HG03571 (cell line): ENCODE measurements at regions not wholly inside any gene's neighbourhood (a gene's known extent, or its start where the extent isn't known, plus 50 kb on each side); places are given as distances from the start of the nearest gene placed in this dataset.
"Not testable (repeated sequence)": the region's sequence is repeated elsewhere in the genome, so short reads cannot be mapped to it uniquely, and the experiment has no call there.

Source experiments
- ATAC-seq: cut with Tn5 transposase; IDR thresholded peaks from one replicate; pipeline ENCODE4 v1.9.1; 2021; ENCODE audit not compliant: unreplicated experiment

DNA sequence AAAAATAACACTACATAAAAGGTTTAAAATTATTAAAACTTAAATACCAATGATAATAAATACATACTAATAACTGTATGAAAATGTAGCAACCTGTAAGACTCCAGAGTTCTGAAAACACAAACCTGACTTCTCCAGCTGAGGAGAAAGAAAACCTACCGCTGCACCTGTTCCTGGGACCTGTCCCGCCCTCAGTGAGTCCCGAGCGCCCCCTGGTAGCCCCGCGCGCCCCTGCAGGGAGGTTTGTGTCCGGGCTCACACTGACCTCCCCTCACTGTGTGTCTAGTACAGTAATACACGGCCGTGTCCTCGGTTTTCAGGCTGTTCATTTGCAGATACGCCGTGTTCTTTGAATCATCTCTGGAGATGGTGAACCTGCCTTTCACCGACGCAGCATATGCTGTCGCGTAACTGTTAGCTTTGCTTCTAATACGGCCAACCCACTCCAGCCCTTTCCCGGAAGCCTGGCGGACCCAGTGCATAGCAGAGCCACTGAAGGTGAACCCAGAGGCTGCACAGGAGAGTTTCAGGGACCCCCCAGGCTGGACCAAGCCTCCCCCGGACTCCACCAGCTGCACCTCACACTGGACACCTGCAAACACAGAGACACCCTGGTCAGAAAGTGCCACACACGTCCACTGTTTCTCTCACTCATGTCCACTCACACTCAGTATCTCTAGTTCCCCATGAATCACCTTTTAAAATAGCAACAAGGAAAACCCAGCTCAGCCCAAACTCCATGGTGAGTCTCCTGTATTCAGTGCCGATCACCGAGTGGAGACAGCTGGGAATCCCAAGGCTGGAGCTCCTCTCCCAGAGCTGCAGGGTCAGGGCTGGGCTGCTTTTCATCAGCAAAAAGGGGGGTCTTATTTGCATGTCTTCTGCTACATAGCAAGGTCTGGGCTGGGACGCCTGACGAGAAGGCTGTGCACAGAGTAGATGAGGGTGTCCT, 1276.3 kb downstream of the TMEM121 start:
- ATAC-seq, result no peak

DNA sequence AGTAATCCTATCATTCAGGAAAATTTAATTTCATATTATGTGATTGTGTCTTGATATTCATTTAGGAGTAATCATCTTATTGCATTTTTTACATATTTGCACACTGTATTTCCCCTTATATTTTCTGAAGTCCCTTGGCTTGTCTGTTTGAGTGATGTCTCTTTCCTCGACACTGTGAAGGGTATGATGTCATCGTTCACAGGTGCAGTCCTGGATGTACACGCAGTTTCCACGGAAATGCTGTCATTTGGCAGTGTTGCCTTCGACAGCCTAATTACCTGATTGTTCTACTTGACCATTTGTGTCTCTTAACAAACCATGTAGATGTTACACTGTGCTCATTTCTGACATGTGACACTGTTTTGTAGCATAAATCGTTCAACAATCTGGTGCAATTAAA, 1277.0 kb downstream of the TMEM121 start:
- ATAC-seq, result no peak

DNA sequence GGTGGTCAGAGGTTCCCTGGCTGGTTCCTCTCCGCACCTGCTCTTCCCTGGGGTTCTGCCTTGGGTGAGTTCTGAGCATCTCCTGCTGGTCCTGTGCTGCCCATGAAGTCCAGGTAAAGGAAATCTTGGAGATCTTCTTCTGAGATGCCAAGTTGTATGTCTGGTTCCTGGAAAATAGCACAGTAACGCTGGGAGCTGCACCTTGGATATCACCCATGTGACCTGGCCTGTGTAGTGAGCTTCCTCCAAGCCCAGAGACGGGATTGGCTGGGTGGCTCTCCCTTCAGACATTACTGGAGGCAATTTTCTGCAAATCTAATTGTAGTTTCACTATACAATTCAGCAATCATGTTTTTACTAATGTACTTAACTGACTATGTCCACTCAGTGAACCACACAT, 1281.1 kb downstream of the TMEM121 start:
- no peak for ATAC-seq

DNA sequence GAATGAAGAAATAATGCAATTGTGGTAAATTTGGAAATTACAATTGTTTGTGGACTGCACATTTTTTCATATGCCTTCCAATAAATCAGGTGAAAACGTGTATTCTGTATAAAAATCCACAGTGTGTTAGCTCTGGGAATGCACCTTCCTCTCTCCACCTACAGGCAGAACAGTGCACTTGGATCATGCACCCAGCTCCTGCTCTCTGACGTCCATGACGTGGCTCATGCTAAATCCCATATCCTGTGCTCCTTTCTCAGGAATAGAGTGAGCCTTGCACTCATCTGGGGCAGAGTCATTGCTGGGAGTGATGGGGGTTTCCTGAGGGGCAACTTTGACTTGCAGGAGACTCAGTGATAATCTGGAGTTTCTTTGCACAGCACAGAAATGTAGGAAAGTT, 1282.1 kb downstream of the TMEM121 start:
- no peak for ATAC-seq

DNA sequence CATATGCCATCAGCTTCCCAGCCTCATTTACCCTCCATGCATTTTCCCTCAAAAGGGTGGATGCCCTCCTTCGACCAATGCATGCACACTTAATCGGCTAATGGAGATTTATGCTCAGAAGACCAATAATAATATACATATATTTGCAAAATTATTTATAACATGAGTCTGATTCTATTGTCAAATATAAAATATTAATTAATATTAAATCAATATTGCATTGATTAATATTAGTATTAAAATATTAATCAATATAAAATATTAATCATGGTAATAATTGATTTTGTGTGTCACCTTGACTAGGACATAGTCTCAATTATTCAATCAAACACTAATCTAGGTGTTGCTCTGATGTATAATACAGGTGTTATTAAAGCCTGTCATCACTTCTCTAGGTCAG, 1282.5 kb downstream of the TMEM121 start:
- ATAC-seq, result no peak

DNA sequence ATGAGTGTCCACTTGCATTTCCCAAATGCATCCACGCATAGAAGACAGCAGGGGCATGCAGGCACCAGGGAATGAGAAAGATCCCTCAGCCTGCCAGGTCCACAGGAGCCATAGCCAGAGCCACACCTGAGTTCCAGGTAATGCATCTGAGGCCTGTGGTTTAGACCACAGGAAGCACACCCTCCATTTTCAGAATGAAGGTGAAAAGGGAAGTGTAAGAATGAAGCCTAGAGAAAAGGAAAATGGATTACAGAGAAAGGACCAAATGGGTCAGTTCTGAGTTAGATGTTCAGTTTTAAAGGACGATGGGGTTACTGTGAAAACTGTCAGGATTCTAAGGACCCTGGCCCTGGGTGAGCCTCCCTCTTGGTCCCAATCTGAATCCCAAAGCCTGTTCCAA, 1283.2 kb downstream of the TMEM121 start:
- no peak for ATAC-seq

DNA sequence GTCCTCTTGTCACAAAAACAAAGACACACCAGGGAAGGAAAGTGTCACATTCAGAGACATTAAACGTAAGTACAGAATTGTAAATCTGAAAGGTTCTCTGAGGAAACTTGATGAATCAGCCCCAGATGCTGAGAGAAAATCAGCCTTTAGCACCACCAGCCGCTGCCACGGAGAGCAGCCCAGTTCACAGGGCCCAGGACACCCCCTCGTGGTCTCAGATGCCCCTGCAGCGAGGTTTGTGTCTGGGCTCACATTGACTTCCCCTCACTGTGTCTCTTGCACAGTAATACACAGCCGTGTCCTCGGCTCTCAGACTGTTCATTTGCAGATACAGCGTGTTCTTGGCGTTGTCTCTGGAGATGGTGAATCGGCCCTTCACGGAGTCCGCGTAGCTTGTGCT, 1283.8 kb downstream of the TMEM121 start:
- ATAC-seq, result not testable (repeated sequence)

DNA sequence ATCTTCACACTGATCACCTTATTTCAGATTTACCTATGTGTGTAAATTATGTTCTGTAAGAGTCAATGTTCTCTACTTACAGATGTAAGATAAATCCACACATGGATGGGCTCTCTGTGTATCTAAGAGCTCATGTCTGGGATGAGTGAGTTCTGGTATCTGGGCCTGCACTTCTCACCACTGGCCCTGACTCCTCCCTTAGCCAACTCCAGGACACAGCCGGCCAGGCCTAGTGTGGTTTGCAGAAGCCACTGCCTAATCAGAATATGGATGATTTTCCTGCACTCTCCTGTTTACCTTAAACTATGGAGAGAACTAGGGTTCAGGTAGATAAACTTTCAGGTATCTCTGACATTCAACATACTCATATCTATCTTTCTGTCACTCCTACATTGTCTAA, 1284.8 kb downstream of the TMEM121 start:
- ATAC-seq, result no peak

DNA sequence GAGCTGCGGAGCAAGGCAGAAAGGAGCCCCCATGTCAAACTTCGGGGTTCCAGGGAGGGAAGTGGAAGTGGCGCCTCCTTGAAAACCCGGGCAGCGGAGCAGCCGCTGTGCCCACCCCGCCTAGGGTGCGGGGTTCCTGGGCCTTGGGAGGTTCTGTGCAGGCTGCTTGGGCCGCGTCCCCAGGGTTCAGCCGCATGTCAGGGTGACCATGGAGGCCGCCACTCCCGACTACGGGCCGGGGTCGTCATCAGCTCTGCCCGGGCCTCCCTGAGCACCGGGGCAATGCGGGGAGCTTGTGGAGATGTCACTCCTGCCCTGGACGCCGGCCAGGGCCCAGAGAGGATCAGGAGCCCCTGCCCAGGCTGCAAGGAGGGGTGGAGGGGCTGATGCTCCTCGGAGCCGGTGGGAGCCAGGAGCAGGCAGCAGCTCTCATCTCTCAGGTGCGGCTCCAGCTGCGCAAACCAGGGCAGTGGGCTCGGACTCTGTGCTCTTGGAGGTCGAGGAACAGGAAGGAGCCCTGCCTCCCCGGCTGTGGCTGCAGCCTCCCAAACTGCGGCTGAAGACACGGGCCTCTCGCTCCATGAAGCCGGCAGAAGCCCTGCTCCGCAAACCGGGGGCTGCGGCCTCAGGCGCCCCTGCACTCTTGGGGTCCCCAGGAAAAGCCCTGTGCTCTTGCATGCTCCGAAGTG, 1286.5 kb downstream of the TMEM121 start:
- ATAC-seq, result no peak

DNA sequence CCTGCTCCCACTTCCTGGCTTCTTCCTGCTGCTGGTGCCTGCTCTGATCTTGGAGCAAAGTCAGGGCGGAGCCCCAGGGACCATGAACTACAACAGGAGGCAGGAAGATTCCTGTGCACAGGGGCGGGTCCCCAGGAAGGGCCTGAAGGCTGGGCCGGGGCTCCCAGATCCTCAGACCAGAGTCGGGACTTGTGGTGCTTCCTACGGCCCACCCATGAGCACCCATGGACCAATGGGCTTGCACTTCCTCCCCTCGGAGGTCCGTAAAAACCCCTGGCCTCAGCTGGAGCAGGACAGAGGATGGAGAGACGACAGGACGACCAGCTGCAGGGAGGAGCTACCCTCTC, 1287.1 kb downstream of the TMEM121 start:
- no peak for ATAC-seq

DNA sequence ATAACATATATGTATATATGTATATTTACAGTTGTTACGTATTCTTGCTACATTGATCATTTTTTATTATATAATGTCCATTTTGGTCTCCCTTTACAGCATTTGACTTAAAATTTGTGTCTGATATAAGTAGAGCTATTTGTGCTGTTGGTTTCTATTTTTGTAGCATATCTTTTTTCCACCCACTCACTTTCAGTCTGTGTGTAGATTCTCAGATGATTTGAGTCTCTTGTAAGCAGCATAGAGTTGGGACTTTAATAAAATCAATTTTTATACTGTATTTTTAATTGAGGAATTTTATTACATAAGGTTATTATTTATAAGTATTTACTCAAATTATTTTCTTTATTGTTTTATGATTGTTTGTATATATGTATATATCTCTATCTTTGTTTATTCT, 1293.7 kb downstream of the TMEM121 start:
- no peak for ATAC-seq

DNA sequence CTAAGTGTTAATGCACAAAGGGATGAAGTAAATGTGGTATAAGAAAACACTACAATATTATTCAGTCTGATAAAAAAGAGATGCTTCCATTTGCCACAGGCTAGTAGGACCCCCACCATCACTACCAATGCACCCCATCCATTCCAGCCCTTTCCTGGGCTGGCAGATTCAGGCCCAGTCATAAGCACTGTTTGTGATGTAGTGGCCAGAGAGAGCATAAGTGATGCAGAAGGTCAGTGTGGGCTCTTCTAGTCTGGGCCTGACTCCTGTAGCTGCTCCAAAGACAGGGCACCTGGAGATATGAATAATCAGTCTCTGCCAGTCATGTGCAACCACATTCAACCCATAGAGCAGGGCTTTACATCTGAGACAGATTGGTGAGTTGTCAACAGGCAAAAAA, 1294.7 kb downstream of the TMEM121 start:
- no peak for ATAC-seq

DNA sequence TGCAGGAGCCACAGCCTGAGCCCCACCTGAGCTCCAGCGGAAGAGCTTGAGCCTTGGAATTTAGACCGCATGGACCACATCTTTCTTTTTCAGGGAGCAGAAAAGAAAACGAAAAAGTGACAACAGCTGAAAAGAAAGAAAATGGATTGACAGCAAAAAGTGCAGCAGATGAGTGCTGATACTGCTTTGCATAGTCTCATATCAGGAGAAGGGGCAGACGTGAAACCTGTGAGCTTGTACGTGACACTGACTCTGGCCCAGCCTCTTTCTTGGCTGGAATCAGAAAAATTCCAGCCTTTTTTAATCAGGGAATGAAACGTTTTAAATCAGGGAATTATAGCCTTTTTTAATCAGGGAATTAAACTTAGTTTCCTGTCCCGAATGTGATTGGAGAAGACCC, 1296.5 kb downstream of the TMEM121 start:
- ATAC-seq, result no peak

DNA sequence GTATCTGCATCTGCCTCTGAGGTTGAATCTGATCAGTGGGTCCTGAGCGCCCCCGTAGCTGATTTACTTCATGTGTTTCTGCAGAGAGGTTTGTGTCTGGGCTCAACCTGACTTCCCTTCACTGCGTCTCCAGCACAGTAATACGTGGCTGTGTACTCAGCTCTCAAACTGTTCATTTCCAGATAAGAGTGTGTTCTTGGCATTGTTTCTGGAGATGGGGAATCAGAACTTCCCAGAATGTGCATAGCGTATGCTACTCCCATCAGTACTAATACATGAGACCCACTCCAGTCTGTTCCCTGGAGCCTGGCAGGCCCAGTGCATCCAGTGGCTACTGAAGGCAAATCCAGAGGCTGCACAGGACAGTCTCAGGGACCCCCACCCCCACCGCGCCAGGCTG, 1297.2 kb downstream of the TMEM121 start:
- ATAC-seq, result no peak

DNA sequence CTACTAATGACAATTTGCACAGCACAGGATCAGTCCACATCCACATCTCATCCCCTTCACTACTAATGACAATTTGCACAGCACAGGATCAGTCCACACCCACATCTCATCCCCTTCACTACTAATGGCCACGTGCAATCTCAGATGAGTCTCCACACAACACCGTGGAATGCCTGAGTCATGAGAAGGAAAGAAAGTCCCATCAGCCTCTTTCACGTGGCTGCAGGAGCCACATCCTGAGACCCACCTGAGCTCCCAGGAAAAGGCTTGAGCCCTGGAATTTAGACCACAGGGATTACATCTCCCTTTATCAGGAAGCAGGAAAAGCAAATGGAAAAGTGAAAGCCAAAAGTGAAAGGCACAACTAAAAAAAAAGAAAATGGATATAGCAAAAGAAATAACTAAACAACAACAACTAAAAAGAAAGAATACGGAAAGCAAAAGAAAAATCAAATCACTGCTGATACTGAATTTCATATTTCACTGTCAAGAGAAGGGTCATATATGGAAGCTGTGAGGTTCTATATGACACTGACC, 1300.5 kb downstream of the TMEM121 start:
- no peak for ATAC-seq

DNA sequence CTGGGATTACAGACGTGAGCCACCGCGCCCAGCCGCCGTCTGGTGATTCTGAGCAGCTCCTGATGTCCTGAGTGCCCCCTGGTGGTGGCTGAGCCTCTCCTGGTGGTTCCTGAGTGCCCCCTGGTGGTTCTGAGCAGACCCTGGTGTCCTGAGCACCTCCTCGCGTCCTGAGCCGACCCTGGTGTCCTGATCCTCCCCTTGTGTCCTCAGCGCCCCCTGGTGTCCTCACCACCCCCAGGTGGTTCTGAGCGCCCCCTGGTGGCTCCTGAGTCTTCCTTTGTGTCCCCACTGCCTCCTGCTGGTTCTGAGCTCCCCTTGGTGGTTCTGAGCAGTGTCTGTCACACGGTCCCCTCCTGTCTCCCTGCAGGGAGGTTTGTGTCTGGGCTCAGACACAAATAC, 1304.9 kb downstream of the TMEM121 start:
- ATAC-seq, result peak; percentile 64

DNA sequence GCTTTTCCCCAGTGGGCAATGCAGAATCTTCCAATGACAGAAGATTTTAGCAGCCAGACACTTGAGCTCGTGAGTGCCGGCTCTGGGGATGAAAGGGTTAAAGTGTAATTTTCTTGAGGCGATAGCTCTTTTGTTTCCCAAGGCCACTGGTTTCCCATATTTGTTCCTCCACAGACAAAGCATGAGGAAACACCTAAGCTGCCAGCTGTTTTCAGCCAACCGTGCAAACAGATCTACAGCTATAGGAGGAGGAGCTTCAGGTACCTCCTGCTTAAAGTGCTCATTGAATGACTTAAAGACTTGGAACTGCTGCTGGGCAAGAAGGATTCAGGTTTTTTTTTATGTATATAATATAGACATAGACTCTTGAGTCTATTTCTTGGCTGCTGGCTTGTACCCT, 1311.5 kb downstream of the TMEM121 start:
- no peak for ATAC-seq

DNA sequence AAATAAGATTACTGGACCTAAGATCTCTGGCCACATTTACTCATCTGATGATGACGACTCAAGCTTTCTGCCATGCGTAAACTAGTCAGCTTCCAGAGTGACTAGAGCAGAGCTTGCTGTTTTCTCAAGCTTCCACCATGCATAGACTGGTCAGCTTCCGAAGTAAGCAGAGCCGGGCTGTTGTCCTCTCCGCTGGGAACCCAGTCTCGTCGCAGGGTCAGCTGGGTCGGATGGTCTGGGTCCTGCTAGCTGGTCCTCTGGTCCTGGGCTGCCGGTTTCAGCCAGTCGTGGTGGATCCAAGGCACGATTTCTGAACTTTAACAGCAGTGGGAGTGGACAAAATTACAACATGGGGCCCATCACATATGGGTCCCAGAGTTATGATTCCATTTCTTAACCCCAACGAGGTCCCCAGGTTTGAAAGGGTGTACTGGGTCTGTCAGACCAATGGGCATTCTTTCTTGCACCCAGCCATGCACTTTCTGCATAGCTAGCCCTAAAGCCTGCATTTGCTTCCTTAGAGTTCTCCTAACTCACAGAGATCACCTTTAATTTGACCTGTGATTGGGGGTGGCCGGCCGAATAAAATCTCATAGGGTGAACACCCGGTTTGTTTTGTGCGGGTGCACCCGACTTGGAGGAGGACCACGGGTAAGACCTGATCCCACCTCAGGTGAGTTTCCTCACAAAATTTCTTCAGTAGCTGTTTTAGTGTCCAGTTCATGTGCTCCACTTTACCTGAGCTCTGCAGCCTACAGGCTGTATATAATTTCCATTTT, 1312.8 kb downstream of the TMEM121 start:
- no peak for ATAC-seq

DNA sequence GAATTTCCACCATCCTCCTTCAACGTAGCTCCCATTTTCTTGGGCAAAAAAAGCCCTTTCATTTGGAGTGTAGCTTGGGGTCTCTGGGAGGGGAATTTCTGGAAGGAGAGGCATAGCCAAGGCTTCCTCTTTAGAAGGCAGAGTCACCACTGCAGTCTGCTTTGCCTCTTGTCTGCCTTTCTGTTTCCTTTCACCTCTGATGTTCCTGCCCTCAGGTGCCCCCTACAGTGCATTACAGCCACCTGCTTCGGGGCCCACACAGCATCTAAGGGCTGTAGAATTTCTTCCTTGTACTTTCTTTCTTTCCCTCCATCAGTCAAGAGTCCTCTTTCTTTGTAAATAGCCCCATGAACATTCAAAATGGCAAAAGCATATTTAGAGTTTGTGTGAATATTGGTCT, 1313.9 kb downstream of the TMEM121 start:
- no peak for ATAC-seq

DNA sequence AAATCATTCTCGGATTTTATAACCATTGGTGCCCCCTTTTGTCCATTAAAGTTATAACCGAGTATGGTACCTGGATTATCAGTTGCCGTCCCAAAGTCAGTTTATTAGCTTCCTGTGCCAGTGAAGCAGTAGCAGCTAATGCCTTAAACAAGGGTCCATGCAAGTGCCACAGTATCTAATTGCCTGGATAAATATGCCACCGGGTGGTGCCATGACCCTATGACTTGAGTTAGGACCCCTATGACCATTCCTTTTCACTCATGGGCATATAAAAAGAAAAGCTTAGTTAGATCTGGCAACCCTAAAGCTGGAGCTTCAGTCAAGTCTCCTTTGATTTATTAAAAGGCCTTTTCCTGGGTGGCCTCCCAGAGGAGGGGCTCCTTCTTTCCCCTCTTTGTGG, 1314.6 kb downstream of the TMEM121 start:
- ATAC-seq, result no peak

DNA sequence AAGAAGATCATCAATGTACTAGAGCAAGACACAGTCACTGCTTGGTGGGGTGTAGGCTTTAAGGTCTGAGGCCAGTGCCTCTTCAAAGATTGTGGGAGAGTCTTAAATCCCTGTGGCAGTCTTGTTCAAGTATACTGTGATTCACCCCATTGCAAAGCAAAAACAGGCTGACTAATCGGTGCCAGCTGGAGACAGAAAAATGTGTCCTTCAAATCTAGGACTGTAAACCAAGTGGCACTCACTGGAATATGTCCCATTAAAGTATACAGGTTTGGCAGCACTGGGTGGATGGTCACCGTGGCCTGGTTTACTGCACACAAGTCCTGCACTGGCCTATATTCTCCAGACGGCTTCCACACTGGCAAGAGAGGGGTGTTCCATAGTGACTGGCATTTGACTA, 1315.3 kb downstream of the TMEM121 start:
- ATAC-seq, result no peak
